H1 (cell line): ENCODE measurements at regions not wholly inside any gene's neighbourhood (a gene's known extent, or its start where the extent isn't known, plus 50 kb on each side); places are given as distances from the start of the nearest gene placed in this dataset.

Experiments
- BRCA1 ChIP-seq: IDR thresholded peaks from 2 replicates; pipeline ENCODE4 v1.6.1; 2012; ENCODE audit warnings: low read depth, low read length, improper control_type of control experiment
- CTCF ChIP-seq, 3 experiments: IDR thresholded peaks; 1 replicate in 2 of 3; 2 replicates in 1 of 3; pipeline versions ENCODE4 v1.5.1 to v1.6.1; 2011; ENCODE audit warnings: low read length in 3 of 3, mild to moderate bottlenecking in 3 of 3, inconsistent platforms in 2 of 3, low read depth in 1 of 3, moderate library complexity in 1 of 3; ENCODE audit not compliant: insufficient read depth in 1 of 3; ENCODE audit errors: control extremely low read depth in 1 of 3
- EZH2 ChIP-seq: fragments of 200-600 bp; sonication (generic); IDR thresholded peaks from 2 replicates; pipeline ENCODE4 v1.7.1; 2012; ENCODE audit warnings: low read depth, mild to moderate bottlenecking, moderate library complexity, low read length, inconsistent platforms; ENCODE audit not compliant: severe bottlenecking
- JUN ChIP-seq: IDR thresholded peaks from 2 replicates; pipeline ENCODE4 v1.6.1; 2011; ENCODE audit warnings: low read depth, mild to moderate bottlenecking, improper control_type of control experiment, low read length
- POLR2A ChIP-seq, 2 experiments: IDR thresholded peaks; 1 replicate in 1 of 2; 2 replicates in 1 of 2; pipeline ENCODE4 v1.6.1; 2011; ENCODE audit warnings: low read depth in 2 of 2, low read length in 2 of 2, mild to moderate bottlenecking in 2 of 2; ENCODE audit errors: control extremely low read depth in 1 of 2
- SP1 ChIP-seq: IDR thresholded peaks from 2 replicates; pipeline ENCODE4 v1.6.1; 2011; ENCODE audit warnings: low read depth, low read length
- TCF12 ChIP-seq: IDR thresholded peaks from 2 replicates; pipeline ENCODE4 v1.6.1; 2011; ENCODE audit warnings: low read depth, mild to moderate bottlenecking, low read length
- YY1 ChIP-seq: IDR thresholded peaks from 2 replicates; pipeline ENCODE4 v1.6.1; 2011; ENCODE audit warnings: low read depth, mild to moderate bottlenecking, low read length
- ZNF274 ChIP-seq: IDR thresholded peaks from 2 replicates; pipeline ENCODE4 v1.7.0; 2012; ENCODE audit warnings: low read length, borderline replicate concordance; ENCODE audit errors: extremely low read depth

DNA sequence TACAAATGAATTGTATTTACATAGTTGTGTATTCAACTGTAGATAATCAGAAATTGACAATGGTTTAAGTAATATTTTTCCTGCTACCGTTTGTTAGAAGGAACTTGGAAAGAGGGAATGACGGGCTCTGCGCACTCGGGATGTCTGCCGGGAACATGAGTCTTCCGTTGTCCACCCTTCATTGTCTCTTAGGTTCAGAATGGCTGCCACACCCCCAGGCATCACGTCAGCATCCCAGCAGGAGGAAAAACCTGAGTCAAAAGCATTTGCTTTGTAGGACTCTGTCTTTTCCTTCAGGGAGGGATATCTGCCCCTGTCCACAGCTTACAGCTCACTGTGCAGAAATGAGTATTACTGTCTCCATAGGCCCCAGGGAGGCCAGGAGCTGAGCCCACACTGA, 331.2 kb downstream of the THBS2 start:
- TF ChIP-seq ZNF274 (no peak), POLR2A (IDR thresholded peaks at IDR 0.05; ENCODE audit: control extremely low read depth in 1 of 2, low read depth in 2 of 2, low read length in 2 of 2) (no peak), CTCF (IDR thresholded peaks at IDR 0.05; ENCODE audit: control extremely low read depth in 1 of 3, insufficient read depth in 1 of 3, low read depth in 1 of 3, low read length in 3 of 3) (no peak), JUN (no peak), TCF12 (no peak), SP1 (no peak), EZH2 (no peak), YY1 (no peak), BRCA1 (no peak)
